Endothelial cell (in vitro differentiated cells): ENCODE measurements at regions not wholly inside any gene's neighbourhood (a gene's known extent, or its start where the extent isn't known, plus 50 kb on each side); places are given as distances from the start of the nearest gene placed in this dataset.

Experiments used
- DNase-seq: peaks from one replicate; pipeline ENCODE4 v3.0.0; 2021; ENCODE audit warnings: low spot score
- H3K27ac Mint-ChIP-seq: one replicate; pipeline ENCODE4 v1.8.0; 2021; ENCODE audit warnings: mixed read lengths, inconsistent platforms; ENCODE audit not compliant: unreplicated experiment
- H3K27me3 Mint-ChIP-seq: one replicate; pipeline ENCODE4 v1.8.0; 2021; ENCODE audit warnings: mild to moderate bottlenecking, moderate library complexity, mixed read lengths, inconsistent platforms; ENCODE audit not compliant: unreplicated experiment
- H3K36me3 Mint-ChIP-seq: one replicate; pipeline ENCODE4 v1.8.0; 2021; ENCODE audit warnings: mild to moderate bottlenecking, low read depth, mixed read lengths, inconsistent platforms; ENCODE audit not compliant: unreplicated experiment
- H3K4me1 Mint-ChIP-seq: one replicate; pipeline ENCODE4 v1.8.0; 2021; ENCODE audit warnings: mild to moderate bottlenecking, mixed read lengths, inconsistent platforms; ENCODE audit not compliant: unreplicated experiment
- H3K4me3 Mint-ChIP-seq: one replicate; pipeline ENCODE4 v1.8.0; 2021; ENCODE audit warnings: mild to moderate bottlenecking, mixed read lengths, inconsistent platforms; ENCODE audit not compliant: unreplicated experiment
- H3K9me3 Mint-ChIP-seq: one replicate; pipeline ENCODE4 v1.8.0; 2021; ENCODE audit warnings: mixed read lengths, inconsistent platforms; ENCODE audit not compliant: unreplicated experiment
- TF ChIP-seq, protein P1 (sequence below): fragments of 200-600 bp; sonication (generic); IDR thresholded peaks from one replicate; pipeline ENCODE4 v1.5.0; 2021; ENCODE audit warnings: antibody characterized with exemption; ENCODE audit not compliant: unreplicated experiment

DNA sequence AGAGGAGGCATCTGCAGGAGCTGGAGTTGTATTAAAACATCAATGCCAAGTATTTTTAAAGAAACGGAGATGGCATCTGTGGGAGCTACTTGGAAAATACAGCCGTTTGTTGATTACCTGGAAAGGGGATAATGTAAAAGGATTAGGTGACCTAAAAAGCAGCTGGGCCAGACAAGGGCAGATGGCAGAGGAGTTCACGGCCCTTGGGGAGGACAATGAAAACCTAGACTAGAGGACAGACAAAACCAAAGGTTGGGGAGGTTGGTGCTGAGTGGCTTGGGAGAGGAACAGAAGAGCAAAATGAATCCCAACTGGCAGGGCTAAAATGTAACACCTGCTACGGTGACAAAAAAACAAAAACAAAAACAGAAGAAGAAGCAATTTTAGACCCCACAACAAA lies 260.5 kb upstream of the JARID2 start:
- no peaks in the 10 kb centered on the region for H3K9me3 Mint-ChIP-seq
- no peaks in the 10 kb centered on the region for H3K4me1 Mint-ChIP-seq
- DNase-seq = no peak
- H3K27ac Mint-ChIP-seq = no peak overlapping the region
- no peaks in the 10 kb centered on the region for H3K36me3 Mint-ChIP-seq
- TF ChIP-seq, protein P1, sequence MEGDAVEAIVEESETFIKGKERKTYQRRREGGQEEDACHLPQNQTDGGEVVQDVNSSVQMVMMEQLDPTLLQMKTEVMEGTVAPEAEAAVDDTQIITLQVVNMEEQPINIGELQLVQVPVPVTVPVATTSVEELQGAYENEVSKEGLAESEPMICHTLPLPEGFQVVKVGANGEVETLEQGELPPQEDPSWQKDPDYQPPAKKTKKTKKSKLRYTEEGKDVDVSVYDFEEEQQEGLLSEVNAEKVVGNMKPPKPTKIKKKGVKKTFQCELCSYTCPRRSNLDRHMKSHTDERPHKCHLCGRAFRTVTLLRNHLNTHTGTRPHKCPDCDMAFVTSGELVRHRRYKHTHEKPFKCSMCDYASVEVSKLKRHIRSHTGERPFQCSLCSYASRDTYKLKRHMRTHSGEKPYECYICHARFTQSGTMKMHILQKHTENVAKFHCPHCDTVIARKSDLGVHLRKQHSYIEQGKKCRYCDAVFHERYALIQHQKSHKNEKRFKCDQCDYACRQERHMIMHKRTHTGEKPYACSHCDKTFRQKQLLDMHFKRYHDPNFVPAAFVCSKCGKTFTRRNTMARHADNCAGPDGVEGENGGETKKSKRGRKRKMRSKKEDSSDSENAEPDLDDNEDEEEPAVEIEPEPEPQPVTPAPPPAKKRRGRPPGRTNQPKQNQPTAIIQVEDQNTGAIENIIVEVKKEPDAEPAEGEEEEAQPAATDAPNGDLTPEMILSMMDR = no peak
- no peak overlapping the region for H3K4me3 Mint-ChIP-seq
- H3K27me3 Mint-ChIP-seq = no peaks in the 10 kb centered on the region

DNA sequence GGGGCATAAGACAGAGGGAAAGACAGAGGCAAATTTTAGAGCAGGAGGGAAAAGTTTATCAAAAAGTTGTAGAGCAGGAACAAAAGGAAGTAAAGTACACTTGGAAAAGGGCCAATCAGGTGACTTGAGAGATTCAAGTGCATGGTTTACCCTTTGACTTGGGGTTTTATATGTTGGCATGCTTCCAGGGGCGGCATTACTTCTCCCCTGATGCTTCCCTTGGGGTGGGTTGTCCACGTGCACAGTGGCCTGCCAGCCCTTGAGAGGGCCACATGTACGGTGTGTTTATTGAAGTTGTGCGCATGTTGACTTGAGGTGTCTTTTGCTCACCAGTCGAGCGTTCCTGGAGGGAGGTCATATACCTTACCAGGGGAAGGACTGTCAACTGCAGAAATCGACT lies 259.5 kb upstream of the JARID2 start:
- TF ChIP-seq, protein P1 = no peak
- Mint-ChIP-seq H3K27me3 (no peaks in the 10 kb centered on the region), H3K36me3 (no peaks in the 10 kb centered on the region), H3K9me3 (no peaks in the 10 kb centered on the region), H3K4me1 (no peaks in the 10 kb centered on the region), H3K27ac (no peak overlapping the region), H3K4me3 (no peak overlapping the region)
- DNase-seq = no peak

DNA sequence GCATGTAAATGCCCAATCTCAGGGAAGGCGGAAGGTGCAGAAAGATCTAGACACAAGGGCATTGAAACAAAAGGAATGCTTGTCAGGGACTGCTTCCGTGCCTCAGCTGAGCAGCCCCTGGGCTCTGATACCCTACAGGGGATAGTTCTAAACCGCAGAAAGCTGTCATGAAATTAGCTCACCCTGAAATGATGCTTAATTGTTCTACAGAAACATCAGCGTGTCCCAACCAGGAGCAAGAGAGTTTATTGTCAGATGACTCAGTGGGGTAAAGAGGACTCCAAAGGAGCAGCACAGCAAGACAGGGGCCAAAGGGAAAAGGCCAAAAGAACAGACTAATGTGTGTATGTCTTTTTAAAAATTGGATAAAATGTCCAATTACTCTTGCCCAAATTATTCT lies 258.4 kb upstream of the JARID2 start:
- no peaks in the 10 kb centered on the region for H3K4me1 Mint-ChIP-seq
- no peaks in the 10 kb centered on the region for H3K9me3 Mint-ChIP-seq
- no peak for DNase-seq
- TF ChIP-seq, protein P1 = no peak
- no peaks in the 10 kb centered on the region for H3K36me3 Mint-ChIP-seq
- no peak overlapping the region for H3K27ac Mint-ChIP-seq
- H3K4me3 Mint-ChIP-seq = no peak overlapping the region
- H3K27me3 Mint-ChIP-seq = no peaks in the 10 kb centered on the region

DNA sequence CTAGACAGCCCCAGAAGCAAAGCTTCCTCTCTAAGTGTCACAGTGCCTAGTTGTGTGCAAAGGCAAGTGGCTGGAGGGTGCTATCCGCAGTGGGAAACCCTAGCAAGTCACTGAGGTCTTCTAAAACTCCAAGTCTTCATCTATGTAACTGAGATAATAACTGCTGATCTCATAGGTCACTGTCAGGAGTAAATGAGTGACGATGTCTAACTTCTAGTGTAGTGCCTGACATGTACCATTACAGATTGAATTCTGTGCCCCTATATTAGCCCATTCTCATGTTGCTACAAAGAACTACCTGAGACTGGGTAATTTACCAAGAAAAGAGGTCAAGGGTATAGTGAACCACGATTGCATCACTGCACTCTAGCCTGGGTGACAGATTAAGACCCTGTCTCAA lies 253.5 kb upstream of the JARID2 start:
- no peak overlapping the region for H3K4me3 Mint-ChIP-seq
- H3K27me3 Mint-ChIP-seq = peaks cover 2% of the 10 kb centered on the region
- no peak overlapping the region for H3K27ac Mint-ChIP-seq
- H3K36me3 Mint-ChIP-seq = no peaks in the 10 kb centered on the region
- TF ChIP-seq, protein P1 = no peak
- H3K9me3 Mint-ChIP-seq = no peaks in the 10 kb centered on the region
- no peak for DNase-seq
- H3K4me1 Mint-ChIP-seq = peaks cover 4% of the 10 kb centered on the region

DNA sequence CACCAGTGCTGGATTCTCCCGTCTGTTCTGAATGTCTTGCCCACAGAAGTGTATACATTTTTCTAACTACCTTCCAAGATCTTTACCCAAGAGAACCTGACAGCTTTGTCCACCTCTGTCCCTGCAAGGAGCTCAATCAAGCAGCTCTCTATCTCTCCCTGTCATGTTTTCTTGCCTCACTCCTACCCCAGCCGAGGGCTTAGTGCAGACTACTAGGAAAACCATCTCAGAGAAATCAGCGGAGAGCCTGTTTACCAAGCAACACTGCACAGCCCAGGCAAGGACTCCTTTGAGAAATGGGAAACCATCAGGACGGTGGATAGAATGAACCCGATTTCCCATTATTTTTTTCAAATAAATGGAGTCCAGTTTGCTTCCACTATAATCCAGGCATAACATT lies 250.7 kb upstream of the JARID2 start:
- Mint-ChIP-seq H3K27me3 (peaks cover 2% of the 10 kb centered on the region), H3K27ac (no peak overlapping the region), H3K36me3 (no peaks in the 10 kb centered on the region), H3K4me3 (no peak overlapping the region), H3K4me1 (peaks cover 4% of the 10 kb centered on the region), H3K9me3 (no peaks in the 10 kb centered on the region)
- TF ChIP-seq, protein P1 = no peak
- no peak for DNase-seq
